ENCODE measurements at regions not wholly inside any gene's neighbourhood (a gene's known extent, or its start where the extent isn't known, plus 50 kb on each side); places are given as distances from the start of the nearest gene placed in this dataset.

DNA sequence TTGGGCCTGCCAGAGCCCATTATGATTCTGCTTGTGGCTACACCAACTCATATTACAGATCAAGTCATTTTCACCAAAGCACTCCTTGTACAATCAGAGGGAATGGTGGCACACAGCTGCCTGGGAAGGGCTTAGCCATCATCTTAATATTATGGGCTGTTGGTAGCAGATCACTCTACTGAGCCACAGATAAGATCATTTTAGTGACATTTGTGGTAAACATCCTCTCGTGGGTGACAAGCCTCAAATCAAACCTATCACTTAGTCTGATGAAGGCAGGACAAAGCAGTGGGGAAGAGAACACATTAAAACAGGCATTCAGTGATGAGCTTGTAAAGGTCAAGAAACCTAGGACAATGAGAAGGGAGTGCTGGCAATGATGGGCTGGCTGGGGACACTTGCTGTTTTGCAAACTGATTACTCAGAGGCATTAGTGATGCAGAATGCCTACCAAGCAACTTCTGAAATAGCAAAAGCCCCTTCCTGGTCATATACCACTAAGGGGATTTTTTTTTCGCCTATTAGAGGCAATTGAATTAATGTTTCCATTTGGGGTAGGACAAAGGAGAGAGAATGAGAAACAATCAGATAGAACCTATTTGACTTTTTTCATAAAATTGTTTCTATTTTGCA is 137.5 kb upstream of the WDR11 start:
- no peaks in the 10 kb centered on the region for H3K4me1 Mint-ChIP-seq (ENCODE audit: low read depth)
- CTCF ChIA-PET, result no interaction called here
- POLR2A ChIA-PET, result no interaction called here
- intact Hi-C loops (cut with micrococcal nuclease), result no loop called here
- H3K4me3 Mint-ChIP-seq, result no peak overlapping the region
- no peak overlapping the region for H3K27ac Mint-ChIP-seq
- DNase-seq, result no peak
- no peaks in the 10 kb centered on the region for H3K36me3 Mint-ChIP-seq
- peaks cover 3% of the 10 kb centered on the region for H3K9me3 Mint-ChIP-seq
- H3K27me3 Mint-ChIP-seq, result no peaks in the 10 kb centered on the region

DNA sequence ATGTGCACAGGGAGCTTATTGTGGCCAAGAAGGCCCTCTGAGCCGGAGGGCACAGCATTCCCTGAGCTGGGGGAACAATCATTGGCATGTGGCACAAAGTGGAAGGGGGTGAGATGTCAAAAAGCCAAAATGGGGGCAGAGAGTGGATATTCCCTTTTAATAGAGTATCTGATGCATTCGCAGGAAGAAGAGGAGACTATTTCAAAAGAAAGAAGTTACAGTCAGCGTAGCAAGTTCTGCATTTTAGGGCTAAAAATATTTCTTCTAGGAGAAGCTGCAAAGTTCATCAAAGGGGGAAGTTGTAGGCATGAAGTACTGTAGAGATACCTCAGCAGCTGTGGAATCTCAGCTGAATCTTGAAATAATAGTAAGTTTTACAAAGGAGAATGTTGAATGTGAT is 136.0 kb upstream of the WDR11 start:
- no peaks in the 10 kb centered on the region for H3K4me1 Mint-ChIP-seq (ENCODE audit: low read depth)
- H3K9me3 Mint-ChIP-seq, result peaks cover 3% of the 10 kb centered on the region
- H3K27ac Mint-ChIP-seq, result no peak overlapping the region
- intact Hi-C loops (cut with micrococcal nuclease), result no loop called here
- DNase-seq, result no peak
- no peaks in the 10 kb centered on the region for H3K36me3 Mint-ChIP-seq
- H3K27me3 Mint-ChIP-seq, result no peaks in the 10 kb centered on the region
- no peak overlapping the region for H3K4me3 Mint-ChIP-seq
- CTCF ChIA-PET, result no interaction called here
- POLR2A ChIA-PET, result no interaction called here

DNA sequence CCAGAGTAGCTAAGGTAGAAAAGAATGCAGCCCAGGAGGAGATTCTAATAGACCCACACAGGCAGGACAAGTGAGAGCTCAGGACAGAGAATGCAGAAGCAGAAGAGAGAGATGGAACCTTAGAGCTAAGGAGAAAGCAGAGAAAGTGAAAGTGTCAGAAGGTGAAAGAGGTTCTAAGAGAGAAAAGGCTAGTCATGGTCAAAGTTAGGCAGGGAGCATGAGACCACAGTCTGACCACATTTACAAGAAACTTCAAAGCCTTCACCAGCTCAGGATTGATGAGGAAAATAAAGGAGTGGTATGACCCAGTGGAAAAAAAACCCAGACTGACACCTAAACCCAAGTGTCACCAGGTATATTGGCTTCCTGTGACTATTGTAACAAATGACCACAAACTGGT is 131.8 kb upstream of the WDR11 start:
- CTCF ChIA-PET, result no interaction called here

DNA sequence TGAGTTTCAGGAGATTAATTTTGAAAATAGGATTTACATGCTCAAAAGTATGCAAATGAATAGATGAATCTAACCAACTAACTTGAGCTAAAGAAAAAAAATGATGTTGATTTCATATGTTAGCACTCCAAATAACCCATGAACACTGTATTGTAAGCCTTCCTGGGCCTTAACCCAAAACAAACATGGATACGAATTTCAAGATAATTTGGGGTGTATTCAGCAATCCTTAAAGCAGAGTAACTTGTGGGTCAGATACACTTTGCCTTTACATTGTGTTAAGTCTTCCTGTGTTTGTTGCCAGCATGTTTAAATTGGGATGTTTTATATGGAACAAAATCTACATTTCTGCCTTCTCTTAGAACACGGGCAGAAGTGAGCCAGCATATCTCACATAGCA is 124.2 kb upstream of the WDR11 start:
- H3K9me3 Mint-ChIP-seq, result no peaks in the 10 kb centered on the region
- H3K4me3 Mint-ChIP-seq, result no peak overlapping the region
- intact Hi-C loops (cut with micrococcal nuclease), result no loop called here
- CTCF ChIA-PET, result interaction anchor here (3.8 kb wide), 1 partner anchor 9 kb away, joined by 12 read pairs; no protein-coding TSS in a partner anchor
- no peak overlapping the region for H3K27ac Mint-ChIP-seq
- H3K4me1 Mint-ChIP-seq (ENCODE audit: low read depth), result no peaks in the 10 kb centered on the region
- H3K27me3 Mint-ChIP-seq, result peaks cover 1% of the 10 kb centered on the region
- H3K36me3 Mint-ChIP-seq, result no peaks in the 10 kb centered on the region
- POLR2A ChIA-PET, result no interaction called here
- DNase-seq, result no peak

More for the DNA sequence above, 131.8 kb upstream of the WDR11 start:
- no peaks in the 10 kb centered on the region for H3K27me3 Mint-ChIP-seq
- peaks cover 3% of the 10 kb centered on the region for H3K9me3 Mint-ChIP-seq
- intact Hi-C loops (cut with micrococcal nuclease), result no loop called here
- no peak for DNase-seq
- no peak overlapping the region for H3K27ac Mint-ChIP-seq
- H3K36me3 Mint-ChIP-seq, result no peaks in the 10 kb centered on the region
- no peaks in the 10 kb centered on the region for H3K4me1 Mint-ChIP-seq (ENCODE audit: low read depth)
- no peak overlapping the region for H3K4me3 Mint-ChIP-seq
- POLR2A ChIA-PET, result no interaction called here

DNA sequence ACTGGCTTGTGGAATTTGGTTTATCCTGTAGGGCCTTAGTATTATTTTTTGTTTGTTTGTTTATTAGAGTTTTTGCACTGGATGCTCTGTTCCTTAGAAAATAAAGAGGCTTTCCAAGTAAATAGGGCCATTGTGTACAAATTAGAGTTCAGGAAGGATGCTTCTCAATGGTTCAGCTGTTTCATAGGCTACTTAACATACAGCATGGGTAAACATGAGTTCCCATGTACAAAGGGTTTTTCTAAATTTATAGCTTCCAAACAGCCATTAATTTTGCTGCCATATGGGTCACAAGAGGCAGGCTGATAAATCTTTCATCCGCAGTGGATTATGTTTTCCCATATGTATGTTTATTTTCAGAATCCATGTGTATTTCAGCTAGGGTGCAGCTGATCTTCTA is 121.6 kb upstream of the WDR11 start:
- H3K27me3 Mint-ChIP-seq, result peaks cover 1% of the 10 kb centered on the region
- H3K9me3 Mint-ChIP-seq, result no peaks in the 10 kb centered on the region
- ChIA-PET CTCF (no interaction called here), POLR2A (no interaction called here)
- no peaks in the 10 kb centered on the region for H3K36me3 Mint-ChIP-seq
- no peaks in the 10 kb centered on the region for H3K4me1 Mint-ChIP-seq (ENCODE audit: low read depth)
- H3K4me3 Mint-ChIP-seq, result no peak overlapping the region
- H3K27ac Mint-ChIP-seq, result no peak overlapping the region
- no peak for DNase-seq
- intact Hi-C loops (cut with micrococcal nuclease), result no loop called here

DNA sequence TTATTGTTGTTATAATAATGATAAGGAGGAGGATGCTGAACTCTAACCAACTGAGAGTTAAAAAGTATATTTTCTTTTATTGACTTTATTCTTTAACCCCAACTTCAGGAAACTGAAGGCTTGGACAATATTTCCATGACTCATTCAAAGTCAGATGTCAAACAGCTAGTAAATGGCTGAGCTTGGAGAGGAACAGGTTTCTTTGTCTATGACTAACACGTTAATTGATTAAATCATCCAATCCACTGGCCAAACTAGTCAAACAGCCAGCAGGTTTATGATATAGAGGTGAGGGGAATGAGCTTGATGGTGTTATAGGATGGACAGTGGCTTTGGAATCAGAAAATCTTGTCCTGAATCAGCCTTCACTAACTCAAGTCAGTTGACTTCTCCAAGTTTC is 119.1 kb upstream of the WDR11 start:
- intact Hi-C loops (cut with micrococcal nuclease), result loop anchor here (10.0 kb wide), 1 partner anchor 1047 kb away; no protein-coding TSS in a partner anchor
- H3K27ac Mint-ChIP-seq, result no peak overlapping the region
- no peaks in the 10 kb centered on the region for H3K36me3 Mint-ChIP-seq
- H3K9me3 Mint-ChIP-seq, result no peaks in the 10 kb centered on the region
- peaks cover 3% of the 10 kb centered on the region for H3K27me3 Mint-ChIP-seq
- no peak for DNase-seq
- H3K4me1 Mint-ChIP-seq (ENCODE audit: low read depth), result no peaks in the 10 kb centered on the region
- POLR2A ChIA-PET, result no interaction called here
- H3K4me3 Mint-ChIP-seq, result no peak overlapping the region
- CTCF ChIA-PET, result no interaction called here

DNA sequence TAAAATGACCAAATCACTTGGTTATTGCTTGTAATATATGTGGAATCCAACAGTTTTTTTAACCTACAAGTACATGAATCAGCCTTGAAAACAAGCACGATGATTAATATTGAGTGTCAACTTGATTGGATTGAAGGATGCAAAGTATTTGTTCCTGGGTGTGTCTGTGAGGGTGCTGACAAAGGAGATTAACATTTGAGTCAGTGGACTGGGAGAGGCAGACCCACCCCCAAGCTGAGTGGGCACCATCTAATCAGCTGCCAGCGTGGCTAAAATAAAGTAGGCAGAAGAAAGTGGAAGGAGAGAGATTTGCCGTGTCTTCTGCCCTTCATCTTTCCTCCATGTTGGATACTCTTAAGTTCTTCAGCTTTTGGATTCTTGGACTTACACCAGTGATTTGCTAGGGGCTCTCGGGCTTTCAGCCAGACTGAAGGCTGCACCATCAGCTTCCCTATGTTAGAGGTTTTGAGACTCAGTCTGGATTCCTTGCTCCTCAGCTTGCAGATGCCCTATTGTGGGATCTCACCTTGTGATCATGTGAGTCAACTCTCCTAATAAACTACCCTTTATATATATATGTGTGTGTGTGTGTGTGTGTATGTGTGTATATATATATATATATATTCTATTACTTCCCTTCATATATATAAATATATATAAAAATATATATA is 118.4 kb upstream of the WDR11 start:
- peak; percentile 17 for DNase-seq

DNA sequence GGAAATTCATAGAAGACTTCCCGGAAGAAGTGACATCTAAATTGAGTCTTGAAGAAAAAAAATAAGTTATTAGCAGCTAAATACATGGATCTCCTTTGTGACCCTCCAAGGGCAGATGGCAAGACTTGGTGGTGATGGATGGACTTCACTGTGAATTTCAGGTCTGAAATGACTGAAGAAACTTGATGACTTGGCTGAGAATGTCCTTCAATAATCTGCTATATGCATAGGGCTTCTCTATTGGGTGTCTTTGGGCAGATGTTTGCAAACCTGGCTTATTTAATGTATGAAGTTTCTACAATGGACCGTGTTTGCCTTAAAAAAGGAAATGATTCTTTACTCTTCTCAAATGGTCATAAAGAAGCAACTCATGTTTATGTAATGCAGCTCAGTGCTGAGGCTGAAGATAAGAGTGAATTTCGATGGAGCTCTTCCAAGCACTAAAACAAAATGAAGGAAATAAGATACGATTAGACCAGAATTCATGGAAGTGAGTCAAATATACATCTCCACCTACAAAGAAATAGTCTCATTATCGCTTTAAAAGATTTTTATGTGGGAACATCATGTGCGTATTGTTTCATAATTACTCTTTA is 116.6 kb upstream of the WDR11 start:
- Mint-ChIP-seq H3K36me3 (no peaks in the 10 kb centered on the region), H3K4me3 (no peak overlapping the region), H3K27me3 (peaks cover 3% of the 10 kb centered on the region), H3K27ac (no peak overlapping the region), H3K9me3 (no peaks in the 10 kb centered on the region), H3K4me1 (ENCODE audit: low read depth) (no peaks in the 10 kb centered on the region)
- DNase-seq, result no peak
- intact Hi-C loops (cut with micrococcal nuclease), result loop anchor here (10.0 kb wide), 1 partner anchor 1050 kb away; no protein-coding TSS in a partner anchor
- ChIA-PET CTCF (interaction anchor here (0.5 to 2.6 kb wide), 6 partner anchors 9 to 1250 kb away, joined by 3 to 19 read pairs (median 4); partner anchors contain the start of gene WDR11), POLR2A (no interaction called here)

More for the DNA sequence above, 118.4 kb upstream of the WDR11 start:
- Mint-ChIP-seq H3K36me3 (no peaks in the 10 kb centered on the region), H3K4me1 (ENCODE audit: low read depth) (no peaks in the 10 kb centered on the region), H3K4me3 (no peak overlapping the region), H3K27me3 (peaks cover 3% of the 10 kb centered on the region), H3K27ac (no peak overlapping the region), H3K9me3 (no peaks in the 10 kb centered on the region)
- intact Hi-C loops (cut with micrococcal nuclease), result loop anchor here (10.0 kb wide), 1 partner anchor 1048 kb away; no protein-coding TSS in a partner anchor
- ChIA-PET POLR2A (no interaction called here), CTCF (no interaction called here)

DNA sequence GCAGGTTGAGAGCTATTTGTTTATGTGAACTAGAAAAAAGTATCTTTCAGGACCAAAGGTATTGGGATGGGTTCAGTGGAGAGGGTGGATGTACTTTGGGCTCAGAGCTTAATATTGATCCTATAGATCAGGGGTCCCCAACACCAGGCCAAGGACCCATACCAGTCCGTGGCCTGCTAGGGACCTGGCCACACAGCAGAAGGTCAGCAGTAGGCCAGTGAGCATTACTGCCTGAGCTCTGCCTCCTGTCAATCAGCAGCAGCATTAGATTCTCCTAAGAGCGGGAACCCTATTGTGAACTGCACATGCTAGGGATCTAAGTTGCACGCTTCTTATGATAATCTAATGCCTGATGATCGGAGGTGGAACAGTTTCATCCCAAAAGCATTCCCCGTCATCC is 115.8 kb upstream of the WDR11 start:
- H3K27me3 Mint-ChIP-seq, result peaks cover 3% of the 10 kb centered on the region
- no peaks in the 10 kb centered on the region for H3K9me3 Mint-ChIP-seq
- H3K36me3 Mint-ChIP-seq, result no peaks in the 10 kb centered on the region
- no peaks in the 10 kb centered on the region for H3K4me1 Mint-ChIP-seq (ENCODE audit: low read depth)
- CTCF ChIA-PET, result interaction anchor here (0.5 to 2.6 kb wide), 9 partner anchors 8 to 1249 kb away, joined by 3 to 19 read pairs (median 3); partner anchors contain the start of gene WDR11
- H3K4me3 Mint-ChIP-seq, result no peak overlapping the region
- POLR2A ChIA-PET, result no interaction called here
- no peak overlapping the region for H3K27ac Mint-ChIP-seq
- intact Hi-C loops (cut with micrococcal nuclease), result loop anchor here (10.0 kb wide), 1 partner anchor 1051 kb away; no protein-coding TSS in a partner anchor
- DNase-seq, result no peak

DNA sequence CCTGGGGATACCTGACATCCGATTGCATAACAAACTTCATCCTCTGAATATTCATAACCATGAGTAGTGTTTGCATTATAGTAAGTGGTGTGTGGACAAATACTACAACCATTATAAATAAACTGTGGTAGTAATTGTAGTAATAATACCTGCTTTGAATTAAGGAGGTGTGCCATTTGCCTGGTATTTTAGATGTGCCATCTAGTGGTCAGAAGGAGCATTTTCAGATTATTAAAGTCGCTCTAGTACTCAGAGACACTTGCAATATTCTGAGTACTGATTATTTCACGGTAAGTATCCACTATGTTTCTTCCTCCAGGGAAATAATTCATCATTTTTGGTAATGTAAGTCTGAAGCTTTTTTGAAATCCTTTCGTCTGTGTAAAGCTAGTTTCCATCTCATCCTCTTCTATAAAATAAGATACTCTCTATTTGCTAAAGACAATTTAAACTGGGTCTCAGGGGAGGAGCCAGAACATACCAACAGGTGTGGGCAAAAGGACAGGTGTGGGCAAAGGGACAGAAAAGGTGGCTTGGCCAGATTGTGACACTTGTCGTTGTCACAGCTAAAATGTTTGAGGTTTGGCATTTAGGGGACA is 115.3 kb upstream of the WDR11 start:
- H3K27ac Mint-ChIP-seq, result no peak overlapping the region
- DNase-seq, result no peak
- no peaks in the 10 kb centered on the region for H3K36me3 Mint-ChIP-seq
- ChIA-PET CTCF (interaction anchor here (1.2 to 2.6 kb wide), 5 partner anchors 10 to 514 kb away, joined by 3 to 19 read pairs (median 3); no protein-coding TSS in a partner anchor), POLR2A (no interaction called here)
- no peaks in the 10 kb centered on the region for H3K4me1 Mint-ChIP-seq (ENCODE audit: low read depth)
- no peak overlapping the region for H3K4me3 Mint-ChIP-seq
- peaks cover 3% of the 10 kb centered on the region for H3K27me3 Mint-ChIP-seq
- H3K9me3 Mint-ChIP-seq, result no peaks in the 10 kb centered on the region
- intact Hi-C loops (cut with micrococcal nuclease), result loop anchor here (10.0 kb wide), 1 partner anchor 1051 kb away; no protein-coding TSS in a partner anchor

DNA sequence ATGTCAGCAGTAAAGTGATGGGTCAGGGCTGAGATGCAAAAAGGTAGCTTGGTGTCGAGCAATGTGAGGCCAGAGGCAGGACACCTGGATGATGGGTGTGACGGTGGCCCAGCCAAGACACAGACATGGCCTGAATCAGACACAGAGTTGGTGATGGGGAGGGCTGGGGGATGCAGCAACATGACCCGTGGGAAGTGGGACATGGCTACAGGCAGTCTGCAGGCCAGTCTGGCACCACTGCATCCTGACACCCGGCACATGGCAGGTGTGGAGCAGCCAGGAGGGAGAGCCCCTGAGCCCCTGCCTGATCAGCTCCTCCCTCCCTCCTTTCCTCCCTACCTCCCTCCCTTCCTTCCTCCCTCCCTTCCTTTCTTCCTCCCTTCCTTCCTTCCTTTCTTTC is 114.8 kb upstream of the WDR11 start:
- Mint-ChIP-seq H3K4me1 (ENCODE audit: low read depth) (no peaks in the 10 kb centered on the region), H3K27ac (no peak overlapping the region), H3K36me3 (no peaks in the 10 kb centered on the region), H3K27me3 (peaks cover 2% of the 10 kb centered on the region), H3K4me3 (no peak overlapping the region), H3K9me3 (no peaks in the 10 kb centered on the region)
- intact Hi-C loops (cut with micrococcal nuclease), result loop anchor here (10.0 kb wide), 1 partner anchor 1052 kb away; no protein-coding TSS in a partner anchor
- DNase-seq, result no peak
- CTCF ChIA-PET, result interaction anchor here (1.2 to 2.6 kb wide), 5 partner anchors 10 to 515 kb away, joined by 3 to 19 read pairs (median 3); no protein-coding TSS in a partner anchor
- POLR2A ChIA-PET, result no interaction called here

DNA sequence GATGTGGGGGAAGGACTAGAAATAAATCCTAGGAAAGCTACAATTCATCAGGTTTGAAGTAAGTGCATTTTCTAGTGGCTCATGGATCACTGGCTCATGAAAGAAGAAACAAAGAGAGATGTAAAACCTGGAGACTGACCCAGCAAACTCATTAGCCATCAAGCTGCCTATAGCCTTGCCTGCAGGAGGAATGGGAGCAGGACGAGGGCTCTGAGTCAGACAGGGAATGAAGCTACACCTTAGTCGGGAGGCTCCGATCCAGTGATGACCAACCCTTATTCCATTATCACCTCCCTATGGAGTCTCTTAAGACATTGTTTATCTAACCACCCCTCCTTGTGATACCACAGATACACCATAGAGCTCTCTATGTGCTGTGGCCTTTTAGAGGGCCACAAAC is 112.5 kb upstream of the WDR11 start:
- H3K9me3 Mint-ChIP-seq, result no peaks in the 10 kb centered on the region
- H3K4me1 Mint-ChIP-seq (ENCODE audit: low read depth), result no peaks in the 10 kb centered on the region
- no peak for DNase-seq
- CTCF ChIA-PET, result interaction anchor here (1.3 kb wide), 1 partner anchor 315 kb away, joined by 4 read pairs; no protein-coding TSS in a partner anchor
- POLR2A ChIA-PET, result no interaction called here
- H3K36me3 Mint-ChIP-seq, result no peaks in the 10 kb centered on the region
- no peak overlapping the region for H3K27ac Mint-ChIP-seq
- H3K27me3 Mint-ChIP-seq, result peaks cover 2% of the 10 kb centered on the region
- intact Hi-C loops (cut with micrococcal nuclease), result loop anchor here (10.0 kb wide), 1 partner anchor 1054 kb away; no protein-coding TSS in a partner anchor
- H3K4me3 Mint-ChIP-seq, result no peak overlapping the region
